ENCODE measurements at regions not wholly inside any gene's neighbourhood (a gene's known extent, or its start where the extent isn't known, plus 50 kb on each side); places are given as distances from the start of the nearest gene placed in this dataset.

GRCh38 chr9:86721843-86722705, 225.2 kb downstream of the GAS1 start:
- H3K27me3 ChIP-seq (ENCODE audit: control insufficient read depth, low read length), result no peaks in the 10 kb centered on the region
- no peak overlapping the region for H3K27ac ChIP-seq (ENCODE audit: low read depth, low read length)
- H4K20me1 ChIP-seq (ENCODE audit: control insufficient read depth, insufficient read depth, low read depth, low read length), result no peaks in the 10 kb centered on the region
- no peaks in the 10 kb centered on the region for H3K9me2 ChIP-seq (replicated peaks; ENCODE audit: control insufficient read depth, low read length)
- no peaks in the 10 kb centered on the region for H3F3A ChIP-seq (ENCODE audit: control insufficient read depth, insufficient read depth)
- no peaks in the 10 kb centered on the region for H3K36me3 ChIP-seq (ENCODE audit: control insufficient read depth, low read length)
- H3K9me3 ChIP-seq (ENCODE audit: control insufficient read depth, insufficient read depth, low read length), result no peaks in the 10 kb centered on the region
- no peak overlapping the region for H3K4me2 ChIP-seq (ENCODE audit: low read length)
- no peak for TF ChIP-seq CTCF (IDR thresholded peaks at IDR 0.05; ENCODE audit: low read depth, low read length, poor library complexity, severe bottlenecking)
- TF ChIP-seq EZH2phosphoT487 (IDR thresholded peaks at IDR 0.05; ENCODE audit: borderline replicate concordance, low read length), result no peak
- H3K79me2 ChIP-seq (ENCODE audit: control insufficient read depth, low read length), result no peaks in the 10 kb centered on the region
- H3K4me1 ChIP-seq (ENCODE audit: control insufficient read depth, low read length), result no peaks in the 10 kb centered on the region
- no peak overlapping the region for H3K4me3 ChIP-seq (ENCODE audit: low read length)

GRCh38 chr9:86721226-86721781, 226.0 kb downstream of the GAS1 start:
- no peak for TF ChIP-seq CTCF (IDR thresholded peaks at IDR 0.05; ENCODE audit: low read depth, low read length, poor library complexity, severe bottlenecking)
- TF ChIP-seq EZH2phosphoT487 (IDR thresholded peaks at IDR 0.05; ENCODE audit: borderline replicate concordance, low read length), result no peak
- H3K27ac ChIP-seq (ENCODE audit: low read depth, low read length), result no peak overlapping the region
- H3K4me1 ChIP-seq (ENCODE audit: control insufficient read depth, low read length), result no peaks in the 10 kb centered on the region
- no peak overlapping the region for H3K4me3 ChIP-seq (ENCODE audit: low read length)
- no peaks in the 10 kb centered on the region for H3K9me2 ChIP-seq (replicated peaks; ENCODE audit: control insufficient read depth, low read length)
- no peaks in the 10 kb centered on the region for H3K79me2 ChIP-seq (ENCODE audit: control insufficient read depth, low read length)
- no peaks in the 10 kb centered on the region for H3K36me3 ChIP-seq (ENCODE audit: control insufficient read depth, low read length)
- no peaks in the 10 kb centered on the region for H3K27me3 ChIP-seq (ENCODE audit: control insufficient read depth, low read length)
- no peaks in the 10 kb centered on the region for H4K20me1 ChIP-seq (ENCODE audit: control insufficient read depth, insufficient read depth, low read depth, low read length)
- no peak overlapping the region for H3K4me2 ChIP-seq (ENCODE audit: low read length)
- H3K9me3 ChIP-seq (ENCODE audit: control insufficient read depth, insufficient read depth, low read length), result no peaks in the 10 kb centered on the region
- H3F3A ChIP-seq (ENCODE audit: control insufficient read depth, insufficient read depth), result no peaks in the 10 kb centered on the region

GRCh38 chr9:86720639-86721225, 226.6 kb downstream of the GAS1 start:
- Histone ChIP-seq H3F3A (ENCODE audit: control insufficient read depth, insufficient read depth) (no peaks in the 10 kb centered on the region), H3K4me2 (ENCODE audit: low read length) (no peak overlapping the region), H4K20me1 (ENCODE audit: control insufficient read depth, insufficient read depth, low read depth, low read length) (no peaks in the 10 kb centered on the region), H3K9me3 (ENCODE audit: control insufficient read depth, insufficient read depth, low read length) (no peaks in the 10 kb centered on the region), H3K4me3 (ENCODE audit: low read length) (no peak overlapping the region), H3K36me3 (ENCODE audit: control insufficient read depth, low read length) (no peaks in the 10 kb centered on the region), H3K9me2 (replicated peaks; ENCODE audit: control insufficient read depth, low read length) (no peaks in the 10 kb centered on the region), H3K79me2 (ENCODE audit: control insufficient read depth, low read length) (no peaks in the 10 kb centered on the region), H3K27ac (ENCODE audit: low read depth, low read length) (no peak overlapping the region), H3K4me1 (ENCODE audit: control insufficient read depth, low read length) (no peaks in the 10 kb centered on the region), H3K27me3 (ENCODE audit: control insufficient read depth, low read length) (no peaks in the 10 kb centered on the region)
- TF ChIP-seq CTCF (IDR thresholded peaks at IDR 0.05; ENCODE audit: low read depth, low read length, poor library complexity, severe bottlenecking) (no peak), EZH2phosphoT487 (IDR thresholded peaks at IDR 0.05; ENCODE audit: borderline replicate concordance, low read length) (no peak)

Data from DOHH2 (cell line).